22Rv1 (cell line): ENCODE measurements at regions not wholly inside any gene's neighbourhood (a gene's known extent, or its start where the extent isn't known, plus 50 kb on each side); places are given as distances from the start of the nearest gene placed in this dataset.

Experiments
- CTCF ChIP-seq: fragments of 450-650 bp; IDR thresholded peaks from 2 replicates; pipeline ENCODE4 v1.5.1; 2017; ENCODE audit warnings: mild to moderate bottlenecking
- ZFX ChIP-seq: fragments of 450-650 bp; IDR thresholded peaks from 2 replicates; pipeline ENCODE4 v1.6.1; 2017; ENCODE audit warnings: antibody characterized with exemption, borderline replicate concordance

- TF ChIP-seq CTCF, result no peak
- TF ChIP-seq ZFX, result no peak
Observed at GRCh38 chr9:89939181-89939580, 334.4 kb downstream of the GADD45G start.
